SK-N-SH treated with all-trans-retinoic acid at 6 μM for 48 hours (cell line): ENCODE measurements at regions not wholly inside any gene's neighbourhood (a gene's known extent, or its start where the extent isn't known, plus 50 kb on each side); places are given as distances from the start of the nearest gene placed in this dataset.

Experiments used
- ATAC-seq: fragments of 200-7000 bp; cut with Tn5 transposase; 3 replicates; pipeline ENCODE4 v1.9.1; 2020; ENCODE audit warnings: mild to moderate bottlenecking, moderate library complexity
- ARNTL ChIP-seq: fragments of 450-650 bp; formaldehyde crosslinking; IDR thresholded peaks from 2 replicates; pipeline ENCODE4 v1.5.0; 2020; ENCODE audit warnings: low read depth, mild to moderate bottlenecking, moderate library complexity, borderline replicate concordance
- BACH2 ChIP-seq: fragments of 250-450 bp; sonication (Bioruptor Pico); IDR thresholded peaks from 2 replicates; pipeline ENCODE4 v1.9.0; 2021; ENCODE audit warnings: mild to moderate bottlenecking, borderline replicate concordance
- CREB5 ChIP-seq: fragments of 250-450 bp; sonication (Bioruptor Pico); IDR thresholded peaks from 2 replicates; pipeline ENCODE4 v1.5.1; 2020; ENCODE audit warnings: low read depth, mild to moderate bottlenecking, moderate library complexity
- CSRNP3 ChIP-seq: fragments of 250-450 bp; sonication (Bioruptor Pico); IDR thresholded peaks from 2 replicates; pipeline ENCODE4 v1.5.1; 2021; ENCODE audit warnings: mild to moderate bottlenecking, moderate library complexity
- ESRRG ChIP-seq: fragments of 250-450 bp; sonication (Bioruptor Pico); IDR thresholded peaks from 2 replicates; pipeline ENCODE4 v1.6.1; 2021; ENCODE audit warnings: mild to moderate bottlenecking
- GLIS3 ChIP-seq: fragments of 250-450 bp; sonication (Bioruptor Pico); IDR thresholded peaks from 2 replicates; pipeline ENCODE4 v1.5.0; 2020; ENCODE audit warnings: mild to moderate bottlenecking, moderate library complexity
- ISL1 ChIP-seq: fragments of 250-450 bp; sonication (Bioruptor Pico); IDR thresholded peaks from 2 replicates; pipeline ENCODE4 v2.1.2; 2022; ENCODE audit warnings: mild to moderate bottlenecking, moderate library complexity
- PATZ1 ChIP-seq: fragments of 250-450 bp; sonication (Bioruptor Pico); IDR thresholded peaks from 2 replicates; pipeline ENCODE4 v1.8.0; 2020; ENCODE audit warnings: mild to moderate bottlenecking, moderate library complexity, borderline replicate concordance
- POU6F1 ChIP-seq: fragments of 250-450 bp; sonication (Bioruptor Pico); IDR thresholded peaks from 2 replicates; pipeline ENCODE4 v1.8.0; 2021; ENCODE audit warnings: low read depth, mild to moderate bottlenecking, moderate library complexity, borderline replicate concordance
- PPARA ChIP-seq: fragments of 250-450 bp; sonication (Bioruptor Pico); IDR thresholded peaks from 2 replicates; pipeline ENCODE4 v1.5.0; 2020; ENCODE audit warnings: mild to moderate bottlenecking, borderline replicate concordance
- RARB ChIP-seq: fragments of 250-450 bp; sonication (Bioruptor Pico); IDR thresholded peaks from 2 replicates; pipeline ENCODE4 v1.8.0; 2021; ENCODE audit warnings: mild to moderate bottlenecking, moderate library complexity
- SNAI2 ChIP-seq: fragments of 250-450 bp; sonication (Bioruptor Pico); IDR thresholded peaks from 2 replicates; pipeline ENCODE4 v1.5.0; 2020; ENCODE audit warnings: mild to moderate bottlenecking, moderate library complexity
- TCF4 ChIP-seq: fragments of 250-450 bp; sonication (Bioruptor Pico); IDR thresholded peaks from 2 replicates; pipeline ENCODE4 v1.8.0; 2021; ENCODE audit warnings: mild to moderate bottlenecking, moderate library complexity, borderline replicate concordance
- TOX ChIP-seq: fragments of 250-450 bp; sonication (Bioruptor Pico); IDR thresholded peaks from 2 replicates; pipeline ENCODE4 v1.8.0; 2021; ENCODE audit warnings: mild to moderate bottlenecking, moderate library complexity, borderline replicate concordance
- TSHZ2 ChIP-seq: fragments of 250-450 bp; sonication (Bioruptor Pico); IDR thresholded peaks from 2 replicates; pipeline ENCODE4 v1.5.0; 2020; ENCODE audit warnings: mild to moderate bottlenecking, moderate library complexity
- ZC3H10 ChIP-seq: fragments of 250-450 bp; sonication (Bioruptor Pico); IDR thresholded peaks from 2 replicates; pipeline ENCODE4 v1.5.1; 2021; ENCODE audit warnings: mild to moderate bottlenecking, moderate library complexity
- ZFP3 ChIP-seq: fragments of 250-450 bp; sonication (Bioruptor Pico); IDR thresholded peaks from 2 replicates; pipeline ENCODE4 v1.5.0; 2020; ENCODE audit warnings: mild to moderate bottlenecking, moderate library complexity
- ZFP30 ChIP-seq: fragments of 450-650 bp; formaldehyde crosslinking; IDR thresholded peaks from 2 replicates; pipeline ENCODE4 v1.5.0; 2022; ENCODE audit warnings: mild to moderate bottlenecking, moderate library complexity
- ZNF565 ChIP-seq: fragments of 450-650 bp; formaldehyde crosslinking; conservative IDR thresholded peaks from 2 replicates; pipeline ENCODE4 v1.5.0; 2020; ENCODE audit warnings: low read depth, mild to moderate bottlenecking, moderate library complexity
- ZNF70 ChIP-seq: fragments of 450-650 bp; formaldehyde crosslinking; IDR thresholded peaks from 2 replicates; pipeline ENCODE4 v1.5.0; 2020; ENCODE audit warnings: mild to moderate bottlenecking, moderate library complexity
- ZNF8 ChIP-seq: fragments of 450-650 bp; formaldehyde crosslinking; IDR thresholded peaks from 2 replicates; pipeline ENCODE4 v1.5.0; 2020; ENCODE audit warnings: mild to moderate bottlenecking, moderate library complexity

GRCh38 chrX:42497356-42497755, 280.6 kb downstream of the PPP1R2C start:
- TF ChIP-seq ZFP3 (CRISPR knock-in tag) = no peak
- no peak for TF ChIP-seq ESRRG (CRISPR knock-in tag)
- no peak for TF ChIP-seq PPARA (CRISPR knock-in tag)
- no peak for TF ChIP-seq TSHZ2 (CRISPR knock-in tag)
- TF ChIP-seq TCF4 (CRISPR knock-in tag) = no peak
- no peak for TF ChIP-seq ZNF8
- no peak for TF ChIP-seq POU6F1 (CRISPR knock-in tag)
- no peak for TF ChIP-seq ZFP30 (CRISPR knock-in tag)
- no peak for TF ChIP-seq ZNF70 (CRISPR knock-in tag)
- no peak for TF ChIP-seq ZNF565
- TF ChIP-seq PATZ1 (CRISPR knock-in tag) = no peak
- TF ChIP-seq SNAI2 = no peak
- TF ChIP-seq BACH2 (CRISPR knock-in tag) = no peak
- ATAC-seq = no peak

GRCh38 chrX:42496239-42496638, 281.7 kb downstream of the PPP1R2C start:
- ATAC-seq = no peak
- no peak for TF ChIP-seq ZNF565
- TF ChIP-seq ZFP30 (CRISPR knock-in tag) = no peak
- no peak for TF ChIP-seq CSRNP3 (CRISPR knock-in tag)
- TF ChIP-seq TCF4 (CRISPR knock-in tag) = no peak
- no peak for TF ChIP-seq ZFP3 (CRISPR knock-in tag)
- TF ChIP-seq ISL1 (CRISPR knock-in tag) = no peak
- no peak for TF ChIP-seq GLIS3 (CRISPR knock-in tag)
- TF ChIP-seq RARB (CRISPR knock-in tag) = no peak
- no peak for TF ChIP-seq CREB5 (CRISPR knock-in tag)
- TF ChIP-seq BACH2 (CRISPR knock-in tag) = no peak

GRCh38 chrX:42495139-42495538, 282.8 kb downstream of the PPP1R2C start:
- TF ChIP-seq ZFP30 (CRISPR knock-in tag) = no peak
- no peak for TF ChIP-seq ZC3H10 (CRISPR knock-in tag)
- ATAC-seq = no peak

GRCh38 chrX:42491137-42491907, 286.6 kb downstream of the PPP1R2C start:
- no peak for ATAC-seq
- TF ChIP-seq PATZ1 (CRISPR knock-in tag) = no peak
- no peak for TF ChIP-seq ZFP30 (CRISPR knock-in tag)
- TF ChIP-seq ISL1 (CRISPR knock-in tag) = no peak
- TF ChIP-seq TSHZ2 (CRISPR knock-in tag) = no peak
- TF ChIP-seq ARNTL (CRISPR knock-in tag) = no peak
- no peak for TF ChIP-seq ZFP3 (CRISPR knock-in tag)
- TF ChIP-seq ZNF8 = no peak
- TF ChIP-seq TCF4 (CRISPR knock-in tag) = no peak
- no peak for TF ChIP-seq GLIS3 (CRISPR knock-in tag)
- TF ChIP-seq SNAI2 = no peak
- TF ChIP-seq TOX (CRISPR knock-in tag) = no peak
